Transverse colon (tissue), 4 donors: ENCODE measurements at regions not wholly inside any gene's neighbourhood (a gene's known extent, or its start where the extent isn't known, plus 50 kb on each side); places are given as distances from the start of the nearest gene placed in this dataset.

Experiments used
- POLR2A ChIP-seq: fragments of 450-650 bp; IDR thresholded peaks from one replicate; pipeline ENCODE4 v1.6.1; 2016; ENCODE audit warnings: antibody characterized with exemption, mild to moderate bottlenecking, moderate library complexity
- POLR2AphosphoS5 ChIP-seq, 3 donors: sonication (generic); formaldehyde crosslinking; IDR thresholded peaks; one replicate each; pipeline ENCODE4 v1.6.1; 2016; ENCODE audit warnings: antibody characterized with exemption in 3 of 3
- TF ChIP-seq, protein P1 (sequence below), 5 experiments: fragments of 200-600 bp in 3 of 5; fragments of 450-650 bp in 2 of 5; sonication (generic) in 3 of 5; IDR thresholded peaks; 1 replicate in 2 of 5; 2 replicates in 3 of 5; pipeline ENCODE4 v1.5.1; 2016 to 2017; ENCODE audit warnings: antibody characterized with exemption in 5 of 5, inconsistent platforms in 3 of 5, mild to moderate bottlenecking in 2 of 5, moderate library complexity in 1 of 5

DNA sequence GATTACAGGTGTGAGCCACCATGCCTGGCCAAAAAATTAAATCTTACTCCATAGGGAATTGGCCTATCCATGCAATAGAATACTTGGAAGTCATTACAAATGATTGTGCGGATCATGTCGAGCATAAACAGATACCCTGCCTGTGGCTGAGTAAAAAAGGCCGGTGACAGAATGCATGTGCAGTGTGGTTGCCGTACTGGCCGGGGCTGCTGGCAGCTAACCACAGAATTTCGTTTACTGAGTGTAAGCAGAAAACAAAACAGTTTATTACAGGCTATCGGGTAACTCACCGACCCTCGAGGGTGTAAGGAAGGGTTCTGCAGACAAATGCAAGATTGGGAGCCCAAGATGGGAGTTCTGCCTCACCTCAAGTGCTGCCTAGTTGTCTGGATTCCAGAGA is 127.7 kb downstream of the ZIC5 start:
- TF ChIP-seq, protein P1, sequence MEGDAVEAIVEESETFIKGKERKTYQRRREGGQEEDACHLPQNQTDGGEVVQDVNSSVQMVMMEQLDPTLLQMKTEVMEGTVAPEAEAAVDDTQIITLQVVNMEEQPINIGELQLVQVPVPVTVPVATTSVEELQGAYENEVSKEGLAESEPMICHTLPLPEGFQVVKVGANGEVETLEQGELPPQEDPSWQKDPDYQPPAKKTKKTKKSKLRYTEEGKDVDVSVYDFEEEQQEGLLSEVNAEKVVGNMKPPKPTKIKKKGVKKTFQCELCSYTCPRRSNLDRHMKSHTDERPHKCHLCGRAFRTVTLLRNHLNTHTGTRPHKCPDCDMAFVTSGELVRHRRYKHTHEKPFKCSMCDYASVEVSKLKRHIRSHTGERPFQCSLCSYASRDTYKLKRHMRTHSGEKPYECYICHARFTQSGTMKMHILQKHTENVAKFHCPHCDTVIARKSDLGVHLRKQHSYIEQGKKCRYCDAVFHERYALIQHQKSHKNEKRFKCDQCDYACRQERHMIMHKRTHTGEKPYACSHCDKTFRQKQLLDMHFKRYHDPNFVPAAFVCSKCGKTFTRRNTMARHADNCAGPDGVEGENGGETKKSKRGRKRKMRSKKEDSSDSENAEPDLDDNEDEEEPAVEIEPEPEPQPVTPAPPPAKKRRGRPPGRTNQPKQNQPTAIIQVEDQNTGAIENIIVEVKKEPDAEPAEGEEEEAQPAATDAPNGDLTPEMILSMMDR (IDR thresholded peaks at IDR 0.05), result no peak
- no peak for TF ChIP-seq POLR2A
- TF ChIP-seq POLR2AphosphoS5 (IDR thresholded peaks at IDR 0.05), result no peak
